Skin of body (tissue), 1 donor: ENCODE measurements at regions not wholly inside any gene's neighbourhood (a gene's known extent, or its start where the extent isn't known, plus 50 kb on each side); places are given as distances from the start of the nearest gene placed in this dataset.

Source experiments
- DNase-seq: peaks from one replicate; lab custom pipeline; 2025; lab: John Stamatoyannopoulos, UW

DNA sequence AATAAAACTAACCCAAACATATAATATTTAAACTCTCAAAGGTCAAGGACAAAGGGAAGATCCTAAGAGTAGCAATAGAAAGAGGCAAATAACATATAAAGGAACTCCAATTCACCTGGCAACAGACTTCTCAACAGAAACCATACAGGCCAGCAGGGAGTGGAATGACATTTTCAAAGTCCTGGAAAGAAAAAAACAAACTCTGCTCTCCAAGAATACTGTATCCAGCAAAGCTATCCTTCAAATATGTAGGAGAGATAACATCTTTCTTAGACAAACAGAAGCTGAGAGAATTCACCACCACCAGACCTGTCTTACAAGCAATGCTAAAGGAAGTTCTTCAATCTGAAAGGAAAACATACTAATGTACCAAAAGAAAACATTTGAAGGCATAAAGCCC is 51.5 kb upstream of the TMEM158 start:
- no peak for DNase-seq

DNA sequence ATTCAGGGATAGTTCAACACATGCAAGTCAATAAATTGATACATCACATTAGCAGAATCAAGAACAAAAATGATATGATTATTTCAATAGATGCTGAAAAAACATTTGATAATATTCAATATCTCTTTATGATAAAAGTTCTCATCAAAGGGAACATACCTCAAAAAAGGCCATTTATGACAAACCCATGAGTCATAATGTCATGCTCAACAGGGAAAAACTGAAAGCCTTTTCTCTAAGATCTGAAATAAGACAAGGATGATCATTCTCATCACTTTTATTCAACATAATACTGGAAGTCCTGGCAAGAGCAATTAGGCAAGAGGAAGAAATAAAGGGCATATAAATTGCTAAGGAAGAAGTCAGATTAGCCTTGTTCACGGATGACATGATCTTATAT is 54.1 kb upstream of the TMEM158 start:
- no peak for DNase-seq

DNA sequence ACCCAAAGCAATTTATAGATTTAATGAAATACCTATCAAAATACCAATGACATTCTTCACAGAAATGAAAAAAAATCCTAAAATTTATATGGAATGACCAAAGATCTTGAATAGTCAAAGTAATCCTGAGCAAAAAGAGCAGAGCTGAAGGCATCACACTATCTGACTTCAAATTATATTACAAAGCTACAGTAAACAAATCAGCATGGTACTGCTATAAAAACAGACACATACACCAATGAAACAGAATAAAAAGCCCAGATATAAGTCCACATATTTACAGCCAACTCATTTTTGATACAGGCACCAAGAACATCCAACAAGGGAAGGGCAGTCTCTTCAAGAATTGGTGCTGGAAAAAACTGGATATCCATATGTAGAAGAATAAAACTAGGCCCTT is 54.9 kb upstream of the TMEM158 start:
- no peak for DNase-seq

DNA sequence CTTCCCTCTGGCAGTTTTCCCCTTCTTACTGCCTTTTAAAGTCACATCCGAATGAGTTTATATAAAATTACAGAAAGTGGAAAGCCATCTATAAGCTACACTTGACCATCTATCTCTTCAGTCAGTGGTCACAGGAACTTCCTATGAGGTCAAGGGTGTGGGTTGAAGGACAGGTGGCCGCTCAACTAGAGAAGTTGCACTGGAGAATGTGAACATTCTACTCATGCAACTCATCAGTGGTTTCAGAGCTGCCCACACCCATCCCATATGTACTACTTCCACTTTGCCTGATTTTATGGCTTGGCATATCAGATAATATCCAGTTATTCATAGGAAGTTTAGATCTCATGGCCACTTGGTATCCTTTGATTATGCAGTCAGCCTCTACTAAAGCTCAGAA is 57.4 kb upstream of the TMEM158 start:
- no peak for DNase-seq

DNA sequence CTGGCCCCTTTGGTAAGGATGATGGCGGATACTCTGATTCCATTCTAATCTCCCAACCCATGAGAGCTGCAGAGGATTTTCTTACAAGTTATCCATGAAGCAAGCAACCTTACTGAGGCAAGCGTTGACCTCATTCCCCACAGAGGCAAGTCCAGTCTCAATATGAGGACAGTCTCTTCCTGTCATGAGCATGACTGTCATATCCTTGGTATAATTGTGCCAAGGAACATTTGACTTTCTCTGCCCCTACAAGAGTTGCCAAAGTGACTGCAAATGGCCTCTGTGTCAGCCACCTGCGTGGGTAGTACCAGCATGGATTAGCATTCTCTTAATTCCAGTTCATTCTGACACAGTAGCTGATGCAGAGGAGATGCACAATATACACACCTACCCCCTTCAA is 71.2 kb upstream of the TMEM158 start:
- no peak for DNase-seq

DNA sequence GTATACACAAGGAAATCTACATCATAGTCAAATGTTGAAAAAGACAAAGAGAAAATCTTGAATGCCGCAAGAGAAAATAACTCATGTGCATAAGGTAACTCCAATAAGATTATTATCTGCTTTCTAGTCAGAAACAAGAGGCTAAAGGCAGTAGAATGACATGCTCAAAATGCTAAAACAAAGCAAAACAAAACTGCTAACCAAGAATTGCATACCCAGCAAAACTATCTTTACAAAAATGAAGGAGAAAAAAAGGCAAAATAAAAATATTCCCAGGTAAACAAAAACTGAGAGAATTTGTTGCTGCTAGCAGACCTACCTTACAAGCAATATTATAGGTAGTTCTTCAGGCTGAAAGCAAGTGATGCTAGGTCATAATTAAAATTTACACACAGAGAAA is 76.4 kb upstream of the TMEM158 start:
- DNase-seq: no peak

DNA sequence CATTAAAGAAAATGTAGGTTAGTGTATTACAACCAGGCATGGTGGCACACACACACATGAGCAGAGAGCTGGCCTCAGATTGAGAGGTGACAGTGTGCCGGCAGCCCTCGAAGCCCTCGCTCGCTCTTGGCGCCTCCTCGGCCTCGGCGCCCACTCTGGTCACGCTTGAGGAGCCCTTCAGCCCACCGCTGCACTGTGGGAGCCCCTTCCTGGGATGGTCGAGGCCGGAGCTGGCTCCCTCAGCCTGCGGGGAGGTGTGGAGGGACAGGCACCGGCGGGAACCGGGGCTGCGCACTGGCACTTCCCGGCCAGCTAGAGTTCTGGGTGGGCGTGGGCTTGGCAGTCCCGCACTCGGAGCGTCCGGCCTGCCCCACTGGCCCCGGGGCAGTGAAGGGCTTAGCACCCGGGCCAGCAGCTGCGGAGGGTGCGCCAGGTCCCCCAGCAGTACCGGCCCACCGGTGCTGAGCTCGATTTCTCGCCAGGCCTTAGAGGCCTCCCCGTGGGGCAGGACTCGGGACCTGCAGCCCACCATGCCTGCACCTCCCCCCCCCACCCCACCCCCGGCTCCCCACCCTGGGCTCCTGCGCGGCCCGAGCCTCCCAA is 80.4 kb upstream of the TMEM158 start:
- no peak for DNase-seq

DNA sequence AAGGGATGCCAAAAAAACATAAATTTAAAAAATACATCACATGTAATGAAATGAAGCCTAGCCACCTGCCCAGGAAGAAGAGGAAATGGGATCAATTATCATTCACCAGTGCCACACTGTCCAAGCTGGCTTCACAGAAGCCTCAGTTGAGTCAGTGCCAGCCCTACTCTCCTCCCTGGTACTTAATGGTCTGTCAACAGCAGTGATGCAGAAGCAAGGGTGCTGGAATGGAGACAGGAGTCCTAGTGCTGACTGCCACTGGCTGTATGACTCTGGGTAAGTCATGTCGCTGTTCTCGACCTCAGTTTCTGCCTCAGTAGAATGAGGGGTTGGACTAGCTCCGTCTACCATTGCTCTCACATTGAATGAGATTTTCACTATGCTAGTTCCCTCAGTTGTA is 78.5 kb upstream of the LARS2 start:
- no peak for DNase-seq

DNA sequence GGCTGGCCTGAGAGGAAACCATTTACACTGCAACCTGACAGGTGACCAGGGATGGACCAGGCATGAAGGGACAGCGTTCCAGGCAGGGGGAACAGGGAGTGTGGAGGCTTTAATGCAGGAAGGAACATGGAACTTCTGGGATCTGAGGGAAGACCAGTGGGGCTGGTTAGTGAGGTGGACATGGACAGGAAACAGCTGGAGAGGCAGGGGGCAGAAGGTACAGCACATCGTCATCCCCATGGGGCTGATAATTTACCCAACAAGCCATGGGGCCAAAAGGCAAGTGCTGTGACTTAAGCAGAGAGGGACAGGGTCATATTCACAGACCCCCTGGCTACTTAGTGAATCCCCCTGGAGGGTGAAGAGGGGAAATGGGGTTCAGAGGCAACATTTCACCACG is 77.0 kb upstream of the LARS2 start:
- no peak for DNase-seq

DNA sequence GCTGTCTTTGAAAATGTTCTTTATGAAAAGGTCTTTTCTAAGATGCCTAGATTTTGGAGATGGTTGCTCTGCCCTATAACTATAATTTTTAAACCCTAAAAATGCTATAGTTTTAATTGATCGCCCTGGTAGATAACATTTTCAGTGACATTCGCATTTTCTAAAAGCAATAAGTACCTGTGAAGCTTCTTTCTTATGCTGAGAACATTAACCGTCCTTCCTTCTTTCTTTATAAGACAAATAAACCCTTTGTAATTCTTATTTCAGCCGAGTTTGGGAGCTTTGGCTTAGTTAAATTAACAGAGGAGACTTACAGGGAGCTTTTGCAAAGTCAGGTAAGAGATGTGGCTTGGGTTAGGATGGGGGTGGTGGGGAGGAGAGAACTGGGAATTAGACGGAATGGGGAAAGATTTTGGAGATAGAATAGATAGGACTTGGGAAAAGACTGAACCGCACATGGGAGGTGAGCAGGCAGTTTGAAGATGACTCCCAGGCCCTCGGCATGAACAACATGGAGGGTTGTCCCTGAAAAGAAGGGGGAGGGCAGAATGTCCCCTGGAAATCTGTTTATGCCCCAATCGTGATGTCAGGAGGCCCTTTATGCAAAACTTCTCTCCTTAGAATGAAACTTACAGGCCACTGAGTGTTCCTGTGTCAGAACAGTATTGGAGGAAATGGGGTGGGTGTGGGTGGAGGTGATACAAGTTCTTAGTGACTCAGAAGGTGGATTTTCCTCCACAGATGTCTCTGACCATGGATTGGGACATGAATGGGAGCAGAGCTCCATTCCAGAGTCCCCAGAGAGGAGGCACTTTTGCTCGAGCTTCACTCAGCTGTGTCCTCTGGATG is 76.2 kb upstream of the LARS2 start:
- no peak for DNase-seq

DNA sequence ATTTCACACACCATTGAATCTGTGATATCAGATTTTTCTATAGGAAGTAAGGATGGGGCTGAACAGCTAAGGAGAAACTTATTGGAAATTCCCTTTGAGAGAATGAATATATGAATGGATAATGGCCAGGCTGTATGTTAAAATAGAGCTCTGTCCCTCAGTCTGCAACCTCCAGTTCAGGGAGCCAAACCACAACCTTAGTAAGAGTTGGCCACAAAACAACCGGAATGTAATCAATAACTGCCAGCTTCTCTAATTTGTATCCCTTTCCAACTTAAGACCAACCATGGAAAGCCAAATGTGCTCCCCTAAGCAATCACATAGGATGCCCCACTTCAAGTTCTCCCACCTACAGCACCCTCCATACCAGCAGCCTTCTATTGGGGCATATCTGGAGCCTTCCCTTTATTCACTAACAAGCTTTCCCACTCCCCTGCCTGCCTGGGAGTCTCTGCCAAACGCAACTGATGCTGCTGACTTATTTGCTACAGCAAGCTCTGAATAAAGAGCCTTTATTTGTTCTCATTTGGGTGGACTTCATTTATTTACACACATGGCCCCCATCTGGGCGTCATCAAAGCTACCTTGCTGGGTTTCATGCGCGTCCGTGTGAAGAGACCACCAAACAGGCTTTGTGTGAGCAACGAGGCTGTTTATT is 75.4 kb upstream of the LARS2 start:
- DNase-seq: no peak

DNA sequence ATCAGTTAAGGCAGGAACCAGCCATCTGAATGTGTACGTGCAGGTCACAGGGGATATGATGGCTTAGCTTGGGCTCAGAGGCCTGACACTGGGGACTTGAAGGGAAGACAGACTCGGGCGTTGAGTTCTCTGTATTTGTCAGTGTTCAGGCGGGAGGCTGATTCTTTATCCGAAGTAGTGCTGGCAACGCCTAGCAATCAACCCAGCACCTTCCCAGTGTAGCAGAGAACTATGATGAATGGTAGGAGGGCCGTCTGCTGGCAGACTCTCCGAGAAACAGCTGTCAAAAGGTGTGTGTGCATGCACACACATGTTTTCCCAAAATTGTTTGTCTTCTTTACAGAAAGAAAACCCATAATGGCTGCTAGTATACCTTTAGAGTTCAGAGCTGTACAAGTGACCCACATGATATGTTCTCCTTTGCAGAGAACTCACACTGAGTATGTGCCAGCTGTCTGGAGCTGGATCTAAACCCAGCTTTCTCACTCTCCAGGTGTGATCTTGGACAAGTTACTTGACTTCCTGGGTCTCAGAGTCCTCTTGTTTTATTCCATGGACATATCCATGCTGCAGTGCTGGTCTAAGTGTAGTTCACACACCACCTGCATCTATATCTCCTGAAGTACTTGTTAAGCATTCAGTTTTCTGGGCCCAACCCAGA is 74.5 kb upstream of the LARS2 start:
- DNase-seq: no peak

DNA sequence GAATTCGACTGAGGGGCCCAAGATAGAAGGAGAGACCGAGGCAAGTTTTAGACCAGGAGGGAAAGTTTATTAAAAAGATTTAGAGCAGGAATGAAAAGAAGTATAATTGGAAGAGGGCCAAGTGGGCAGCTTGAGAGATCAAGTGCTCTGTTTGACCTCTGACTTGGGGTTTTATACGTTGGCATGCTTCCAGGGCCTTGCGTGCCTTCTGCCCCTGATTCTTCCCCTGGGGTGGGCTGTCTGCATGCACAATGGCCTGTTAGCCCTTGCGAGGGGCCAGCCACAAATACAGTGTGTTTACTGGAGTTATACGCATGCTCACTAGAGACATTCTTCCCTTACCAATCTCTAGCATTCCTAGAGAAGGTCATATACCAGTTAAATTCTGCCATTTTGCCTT is 70.7 kb upstream of the LARS2 start:
- DNase-seq: no peak

DNA sequence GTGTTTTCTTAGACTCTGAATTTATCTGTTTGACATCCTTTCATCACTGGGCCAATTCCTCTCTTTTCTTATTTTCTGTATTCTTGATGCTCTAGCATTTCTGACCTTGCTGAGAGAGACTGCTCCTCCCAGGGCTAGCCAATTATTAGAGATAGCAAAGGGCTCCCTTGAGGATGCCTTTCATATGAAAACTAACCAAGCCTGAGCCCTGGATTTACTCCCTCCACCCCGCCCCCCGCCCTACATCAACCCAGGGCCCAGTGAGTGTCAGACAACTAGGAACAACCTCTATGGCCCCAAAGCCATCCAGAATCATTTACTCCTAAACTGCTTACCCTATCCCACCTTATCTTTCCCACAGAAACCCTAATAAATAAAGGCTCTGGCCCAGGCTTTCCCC is 69.7 kb upstream of the LARS2 start:
- no peak for DNase-seq

DNA sequence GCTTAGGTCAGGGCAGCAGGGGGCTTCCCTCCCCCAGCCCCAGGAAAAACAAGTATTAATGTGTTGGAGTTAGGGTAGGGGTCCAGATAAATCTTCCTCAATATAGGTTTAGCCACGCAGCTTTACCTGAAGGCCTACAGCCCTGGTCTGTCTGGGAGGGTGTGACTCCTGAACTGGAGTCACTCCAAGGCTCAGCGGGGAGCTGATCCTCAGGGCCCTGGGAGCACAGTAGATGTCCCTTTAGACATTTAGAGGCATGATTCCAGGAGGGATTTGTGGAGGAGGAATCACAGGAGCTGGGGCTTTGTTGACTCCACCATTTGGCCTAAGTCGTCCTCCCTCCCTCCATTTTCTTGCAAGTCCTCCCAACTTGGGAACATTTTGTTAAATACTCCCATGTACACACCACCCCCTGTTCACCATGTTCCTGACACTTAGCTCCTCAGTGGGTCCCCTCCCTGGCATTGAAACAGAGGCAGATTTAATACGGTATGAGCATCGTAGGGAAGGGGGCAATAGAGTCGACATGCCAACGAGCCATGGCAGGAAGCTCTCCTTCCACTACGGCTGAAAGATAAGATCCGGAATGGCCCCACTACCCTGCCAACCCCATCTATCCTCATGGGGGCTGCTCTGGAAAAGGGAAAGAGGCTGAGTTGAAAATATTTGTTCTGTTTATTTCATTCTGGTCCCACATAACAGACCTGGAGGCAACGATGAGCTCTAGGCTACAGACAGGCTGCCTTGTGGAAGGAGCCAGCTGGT is 69.0 kb upstream of the LARS2 start:
- no peak for DNase-seq

DNA sequence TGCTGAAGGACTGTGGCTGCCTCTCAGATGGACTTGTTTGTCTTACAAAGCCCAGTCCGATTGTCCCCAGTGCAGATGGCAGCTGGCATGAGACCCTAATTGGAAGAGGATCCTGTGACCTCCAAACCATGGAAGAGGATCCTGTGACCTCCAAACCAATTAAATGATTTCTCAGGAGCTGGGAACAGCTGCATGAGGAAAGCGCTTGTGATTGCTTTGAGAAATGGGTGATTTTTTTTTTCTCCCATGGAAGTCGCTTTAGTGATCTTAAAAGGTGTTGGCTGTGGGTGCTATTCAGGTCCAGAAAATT is 68.4 kb upstream of the LARS2 start:
- no peak for DNase-seq

DNA sequence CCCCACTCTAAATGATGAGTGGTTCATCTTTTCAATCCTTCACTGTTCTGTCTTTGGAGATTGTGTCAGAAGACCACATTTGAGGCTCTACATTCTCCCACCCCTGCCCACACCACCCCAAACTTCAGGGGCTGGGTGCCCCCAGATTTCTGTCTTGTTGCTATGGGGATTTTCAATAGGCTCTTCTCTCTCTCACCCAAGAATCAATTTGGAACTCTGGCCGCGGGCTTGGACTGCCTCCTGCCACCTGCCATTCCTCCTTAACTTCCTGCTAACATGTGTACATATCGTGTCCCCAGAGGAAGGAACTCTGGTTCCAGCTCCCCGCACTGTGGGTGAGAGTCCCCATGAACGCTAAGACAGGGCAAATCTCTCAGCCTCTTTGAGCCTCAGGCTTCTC is 67.4 kb upstream of the LARS2 start:
- no peak for DNase-seq

DNA sequence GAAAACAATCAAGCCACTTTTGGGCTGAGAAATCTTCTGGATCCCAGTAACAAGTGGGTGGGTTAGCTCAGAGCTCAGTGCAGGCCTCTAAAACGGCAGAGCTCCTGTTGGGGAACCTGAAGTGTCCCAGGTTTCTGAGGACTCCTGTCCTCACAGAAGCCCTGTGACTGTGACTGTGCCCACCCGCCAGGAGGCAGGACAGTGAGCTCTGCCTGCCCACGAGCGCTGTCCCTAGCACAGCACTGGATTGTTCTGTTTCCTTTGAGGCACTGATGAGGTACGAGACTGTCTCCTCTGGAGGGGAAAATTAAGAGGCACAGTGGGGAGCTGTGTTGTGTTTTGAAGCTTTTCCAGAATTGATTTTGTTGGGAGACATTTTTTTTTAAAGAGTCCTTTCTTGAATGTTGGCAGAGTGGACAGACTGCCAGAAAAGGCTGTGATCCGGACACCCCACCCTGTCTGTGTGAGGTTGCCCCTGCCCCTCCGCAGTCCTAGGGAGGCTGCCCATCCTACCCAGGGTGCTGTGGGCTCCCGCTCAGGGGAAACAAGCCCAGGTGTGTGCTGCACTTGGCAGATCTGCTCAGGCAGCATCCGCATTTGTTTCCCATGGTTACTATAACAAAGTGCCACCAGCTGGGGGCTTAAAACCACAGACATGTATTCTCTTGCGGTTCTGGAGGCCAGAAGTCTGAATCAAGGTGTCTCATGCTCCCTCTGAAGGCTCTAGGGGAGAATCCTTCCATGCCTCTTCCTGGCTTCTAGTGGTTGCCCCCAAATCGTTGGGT is 66.6 kb upstream of the LARS2 start:
- no peak for DNase-seq

DNA sequence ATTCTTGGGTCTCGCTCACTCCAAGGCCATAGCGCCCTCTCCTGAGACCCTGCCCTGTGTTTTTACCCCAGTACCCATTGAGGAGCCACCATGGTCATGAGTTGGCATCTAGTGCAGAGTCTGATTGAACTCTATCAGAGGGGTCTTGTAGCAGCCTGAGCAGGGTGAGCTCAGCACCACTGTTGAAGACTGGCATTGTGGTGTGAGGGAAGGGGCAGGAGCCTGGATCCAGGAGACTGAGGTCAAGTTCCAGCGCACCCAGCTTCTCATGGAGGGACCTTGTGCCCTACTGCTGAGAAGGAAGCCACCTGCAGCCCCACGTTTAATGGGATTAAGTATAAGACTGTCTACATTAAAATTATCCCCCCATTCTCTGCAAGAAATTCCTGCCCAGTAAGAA is 65.8 kb upstream of the LARS2 start:
- no peak for DNase-seq

DNA sequence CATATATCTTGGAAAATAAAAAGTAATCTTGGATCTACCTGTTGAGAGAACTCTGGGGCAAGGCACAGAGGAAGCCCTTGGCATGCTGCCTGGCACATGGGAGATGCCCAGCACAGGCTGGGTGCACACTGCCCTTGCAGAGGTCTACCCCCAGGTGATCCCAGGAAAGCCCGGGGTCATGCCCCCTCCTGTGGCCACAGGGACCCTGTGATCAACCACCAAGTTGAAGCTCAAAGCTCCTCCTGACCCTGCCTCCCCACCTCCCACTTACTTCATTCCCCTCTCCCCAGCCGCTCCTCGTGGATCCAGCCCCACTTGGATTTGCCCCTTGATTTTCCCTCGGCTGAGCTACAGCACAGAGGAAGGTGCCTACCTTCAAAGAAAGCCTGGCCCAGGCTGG is 62.7 kb upstream of the LARS2 start:
- DNase-seq: no peak

DNA sequence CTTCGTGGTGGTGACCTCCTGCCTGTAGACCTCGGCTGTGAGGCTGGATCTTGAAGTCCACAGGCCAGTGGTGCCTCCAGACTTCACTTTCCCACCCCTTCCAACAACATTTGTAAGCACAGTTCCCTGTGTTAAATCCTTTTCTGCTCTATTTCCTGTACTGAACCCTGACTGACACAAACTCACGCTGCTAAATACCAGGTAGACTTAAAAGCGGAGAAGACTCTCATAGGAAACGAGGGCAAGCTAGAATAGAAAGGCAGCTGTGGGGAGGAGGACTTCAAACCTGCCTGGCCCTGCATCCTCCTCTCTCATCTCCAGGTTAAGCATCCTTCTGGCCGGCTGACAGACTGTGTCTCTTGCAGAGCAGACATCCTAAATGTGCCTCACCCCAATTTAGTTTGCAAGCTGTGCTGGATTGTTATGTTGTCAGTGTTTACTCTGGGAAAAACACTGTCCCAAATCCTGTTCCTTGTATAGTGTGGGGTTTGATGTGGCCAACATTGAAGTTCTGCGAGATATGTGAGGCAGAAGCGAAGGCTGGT is 58.5 kb upstream of the LARS2 start:
- no peak for DNase-seq
